SK-N-SH treated with all-trans-retinoic acid at 6 μM for 48 hours (cell line): ENCODE measurements at regions not wholly inside any gene's neighbourhood (a gene's known extent, or its start where the extent isn't known, plus 50 kb on each side); places are given as distances from the start of the nearest gene placed in this dataset.

ENCODE experiments used
- ARNTL ChIP-seq: fragments of 450-650 bp; formaldehyde crosslinking; IDR thresholded peaks from 2 replicates; pipeline ENCODE4 v1.5.0; 2020; ENCODE audit warnings: low read depth, mild to moderate bottlenecking, moderate library complexity, borderline replicate concordance
- CREB5 ChIP-seq: fragments of 250-450 bp; sonication (Bioruptor Pico); IDR thresholded peaks from 2 replicates; pipeline ENCODE4 v1.5.1; 2020; ENCODE audit warnings: low read depth, mild to moderate bottlenecking, moderate library complexity
- ISL1 ChIP-seq: fragments of 250-450 bp; sonication (Bioruptor Pico); IDR thresholded peaks from 2 replicates; pipeline ENCODE4 v2.1.2; 2022; ENCODE audit warnings: mild to moderate bottlenecking, moderate library complexity
- PATZ1 ChIP-seq: fragments of 250-450 bp; sonication (Bioruptor Pico); IDR thresholded peaks from 2 replicates; pipeline ENCODE4 v1.8.0; 2020; ENCODE audit warnings: mild to moderate bottlenecking, moderate library complexity, borderline replicate concordance
- RARB ChIP-seq: fragments of 250-450 bp; sonication (Bioruptor Pico); IDR thresholded peaks from 2 replicates; pipeline ENCODE4 v1.8.0; 2021; ENCODE audit warnings: mild to moderate bottlenecking, moderate library complexity
- TCF4 ChIP-seq: fragments of 250-450 bp; sonication (Bioruptor Pico); IDR thresholded peaks from 2 replicates; pipeline ENCODE4 v1.8.0; 2021; ENCODE audit warnings: mild to moderate bottlenecking, moderate library complexity, borderline replicate concordance
- TOX ChIP-seq: fragments of 250-450 bp; sonication (Bioruptor Pico); IDR thresholded peaks from 2 replicates; pipeline ENCODE4 v1.8.0; 2021; ENCODE audit warnings: mild to moderate bottlenecking, moderate library complexity, borderline replicate concordance
- TSHZ2 ChIP-seq: fragments of 250-450 bp; sonication (Bioruptor Pico); IDR thresholded peaks from 2 replicates; pipeline ENCODE4 v1.5.0; 2020; ENCODE audit warnings: mild to moderate bottlenecking, moderate library complexity
- ZFP30 ChIP-seq: fragments of 450-650 bp; formaldehyde crosslinking; IDR thresholded peaks from 2 replicates; pipeline ENCODE4 v1.5.0; 2022; ENCODE audit warnings: mild to moderate bottlenecking, moderate library complexity
- ZNF565 ChIP-seq: fragments of 450-650 bp; formaldehyde crosslinking; conservative IDR thresholded peaks from 2 replicates; pipeline ENCODE4 v1.5.0; 2020; ENCODE audit warnings: low read depth, mild to moderate bottlenecking, moderate library complexity

GRCh38 chr2:39913648-39914461 is 134.8 kb upstream of the THUMPD2 start:
- TF ChIP-seq CREB5 (no peak), TOX (CRISPR knock-in tag) (no peak), ZFP30 (no peak), ISL1 (CRISPR knock-in tag) (peak; percentile 22; the same call in 1 of the 2 replicates), TCF4 (CRISPR knock-in tag) (no peak), RARB (no peak), PATZ1 (CRISPR knock-in tag) (no peak), ZNF565 (CRISPR knock-in tag) (no peak), TSHZ2 (CRISPR knock-in tag) (peak; percentile 19; the same call in 1 of the 2 replicates), ARNTL (CRISPR knock-in tag) (no peak)
